ENCODE measurements at regions not wholly inside any gene's neighbourhood (a gene's known extent, or its start where the extent isn't known, plus 50 kb on each side); places are given as distances from the start of the nearest gene placed in this dataset.
"Not testable (repeated sequence)": the region's sequence is repeated elsewhere in the genome, so short reads cannot be mapped to it uniquely, and the experiment has no call there.

DNA sequence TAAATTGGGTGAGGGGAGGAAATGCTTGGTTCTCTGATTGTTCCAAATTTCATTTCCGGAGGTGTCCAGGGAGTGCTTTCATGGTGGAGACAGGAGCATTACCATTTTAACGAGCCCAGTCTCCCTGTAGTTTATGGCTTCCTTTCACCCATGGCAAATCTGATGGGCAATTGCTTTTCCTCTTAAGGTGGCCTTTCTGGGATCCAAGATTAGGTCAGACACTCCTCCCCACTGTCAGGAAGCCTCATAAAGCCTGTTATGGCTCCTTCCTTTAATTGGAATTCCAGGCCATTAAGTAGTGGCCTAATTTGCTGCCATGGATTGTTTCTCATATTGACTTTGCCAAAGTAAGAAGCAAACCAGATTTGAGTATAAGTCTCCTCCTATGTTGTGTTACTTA, 157.8 kb downstream of the PDCD6IP start:
- H3K27me3 ChIP-seq = no peaks in the 10 kb centered on the region
- no peaks in the 10 kb centered on the region for H3K4me1 ChIP-seq
- TF ChIP-seq POLR2AphosphoS5 (IDR thresholded peaks at IDR 0.05) = no peak
- TF ChIP-seq EP300 (IDR thresholded peaks at IDR 0.05) = no peak
- TF ChIP-seq POLR2A (IDR thresholded peaks at IDR 0.05) = no peak
- TF ChIP-seq, protein P1, sequence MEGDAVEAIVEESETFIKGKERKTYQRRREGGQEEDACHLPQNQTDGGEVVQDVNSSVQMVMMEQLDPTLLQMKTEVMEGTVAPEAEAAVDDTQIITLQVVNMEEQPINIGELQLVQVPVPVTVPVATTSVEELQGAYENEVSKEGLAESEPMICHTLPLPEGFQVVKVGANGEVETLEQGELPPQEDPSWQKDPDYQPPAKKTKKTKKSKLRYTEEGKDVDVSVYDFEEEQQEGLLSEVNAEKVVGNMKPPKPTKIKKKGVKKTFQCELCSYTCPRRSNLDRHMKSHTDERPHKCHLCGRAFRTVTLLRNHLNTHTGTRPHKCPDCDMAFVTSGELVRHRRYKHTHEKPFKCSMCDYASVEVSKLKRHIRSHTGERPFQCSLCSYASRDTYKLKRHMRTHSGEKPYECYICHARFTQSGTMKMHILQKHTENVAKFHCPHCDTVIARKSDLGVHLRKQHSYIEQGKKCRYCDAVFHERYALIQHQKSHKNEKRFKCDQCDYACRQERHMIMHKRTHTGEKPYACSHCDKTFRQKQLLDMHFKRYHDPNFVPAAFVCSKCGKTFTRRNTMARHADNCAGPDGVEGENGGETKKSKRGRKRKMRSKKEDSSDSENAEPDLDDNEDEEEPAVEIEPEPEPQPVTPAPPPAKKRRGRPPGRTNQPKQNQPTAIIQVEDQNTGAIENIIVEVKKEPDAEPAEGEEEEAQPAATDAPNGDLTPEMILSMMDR (IDR thresholded peaks at IDR 0.05) = no peak
- no peaks in the 10 kb centered on the region for H3K9me3 ChIP-seq
- no peaks in the 10 kb centered on the region for H3K36me3 ChIP-seq
- WGBS, 2 donors = 54 to 56% methylated on average over 2 of the region's 2 CpGs
- no peak for DNase-seq
- H3K4me3 ChIP-seq = no peak overlapping the region
- intact Hi-C loops (cut with DNase I) = no loop called here
- H3K27ac ChIP-seq = no peak overlapping the region

DNA sequence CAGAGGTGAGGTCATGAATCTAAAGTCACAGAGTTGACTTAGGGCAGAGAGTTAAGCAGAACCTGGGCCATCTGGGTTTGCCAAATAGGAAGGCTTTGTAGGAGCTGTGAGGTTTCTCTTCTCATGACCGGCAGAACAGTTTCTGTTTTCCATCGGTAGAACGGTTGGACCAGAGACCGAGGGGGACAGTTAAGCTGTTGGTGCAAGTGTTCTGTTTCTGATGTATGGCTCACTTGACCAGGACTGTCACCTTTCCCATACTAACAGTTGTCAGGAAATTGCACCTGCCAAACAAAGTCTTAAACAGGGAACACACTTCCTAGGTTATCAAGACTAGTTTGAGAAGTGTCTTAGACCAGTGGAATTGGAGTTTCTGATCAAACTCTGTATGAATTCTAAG, 158.3 kb downstream of the PDCD6IP start:
- no peak overlapping the region for H3K4me3 ChIP-seq
- 75 to 80% methylated on average over 4 of the region's 4 CpGs for WGBS, 2 donors
- no peaks in the 10 kb centered on the region for H3K9me3 ChIP-seq
- no peaks in the 10 kb centered on the region for H3K27me3 ChIP-seq
- TF ChIP-seq POLR2AphosphoS5 (IDR thresholded peaks at IDR 0.05) (no peak), POLR2A (IDR thresholded peaks at IDR 0.05) (no peak), EP300 (IDR thresholded peaks at IDR 0.05) (no peak)
- TF ChIP-seq, protein P1 (IDR thresholded peaks at IDR 0.05) = no peak
- no peak overlapping the region for H3K27ac ChIP-seq
- no peak for DNase-seq
- H3K36me3 ChIP-seq = no peaks in the 10 kb centered on the region
- no peaks in the 10 kb centered on the region for H3K4me1 ChIP-seq
- intact Hi-C loops (cut with DNase I) = no loop called here

DNA sequence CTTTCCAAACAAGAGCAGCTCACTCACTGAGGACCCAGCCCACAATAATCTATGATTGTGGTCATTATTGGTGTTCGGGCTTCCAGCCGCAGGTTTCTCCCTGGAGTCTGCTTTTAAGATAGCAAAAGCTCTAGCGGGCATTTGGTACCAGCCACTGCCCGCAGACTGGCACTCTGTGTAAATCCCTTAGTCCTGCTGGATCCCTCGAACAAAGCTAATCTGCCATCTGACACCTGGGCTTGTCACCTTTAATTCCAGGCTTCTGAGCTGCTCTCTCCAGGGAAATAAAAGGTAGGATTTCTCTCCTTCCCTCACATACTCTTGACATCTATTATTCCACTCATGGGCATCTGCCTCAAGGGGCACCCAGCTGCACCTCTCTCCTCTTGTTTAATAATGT, 158.7 kb downstream of the PDCD6IP start:
- DNase-seq = no peak
- intact Hi-C loops (cut with DNase I) = no loop called here
- no peaks in the 10 kb centered on the region for H3K36me3 ChIP-seq
- H3K27me3 ChIP-seq = no peaks in the 10 kb centered on the region
- WGBS, 2 donors = 88 to 92% methylated on average over 5 of the region's 5 CpGs
- no peak overlapping the region for H3K4me3 ChIP-seq
- TF ChIP-seq POLR2AphosphoS5 (IDR thresholded peaks at IDR 0.05) = no peak
- no peak for TF ChIP-seq EP300 (IDR thresholded peaks at IDR 0.05)
- TF ChIP-seq POLR2A (IDR thresholded peaks at IDR 0.05) = no peak
- TF ChIP-seq, protein P1 (IDR thresholded peaks at IDR 0.05) = no peak
- H3K9me3 ChIP-seq = peaks cover 0 to 2% (median 0%) of the 10 kb centered on the region in 4 donors
- no peak overlapping the region for H3K27ac ChIP-seq
- H3K4me1 ChIP-seq = no peaks in the 10 kb centered on the region

DNA sequence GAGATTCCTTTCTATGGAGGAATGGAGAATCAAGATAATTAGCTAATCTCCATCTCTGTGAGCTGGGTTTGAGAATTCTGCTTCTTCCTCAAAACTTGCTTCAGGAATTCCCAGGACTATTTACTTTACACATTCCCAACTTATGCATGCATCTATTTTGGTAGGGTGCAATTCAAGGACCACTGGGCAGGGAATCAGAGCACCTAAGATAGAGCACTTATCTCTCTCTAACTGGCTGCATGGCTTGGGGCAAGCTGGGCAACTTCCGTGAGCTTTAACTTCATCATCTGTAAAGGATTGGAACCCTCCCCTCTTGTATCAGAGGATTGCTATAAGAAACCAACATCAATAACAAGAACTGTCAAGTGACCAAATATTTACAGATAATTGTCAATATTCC, 160.2 kb downstream of the PDCD6IP start:
- Histone ChIP-seq H3K9me3 (peaks cover 0 to 4% (median 0%) of the 10 kb centered on the region in 4 donors), H3K4me1 (no peaks in the 10 kb centered on the region), H3K4me3 (no peak overlapping the region), H3K36me3 (no peaks in the 10 kb centered on the region), H3K27ac (no peak overlapping the region), H3K27me3 (no peaks in the 10 kb centered on the region)
- DNase-seq = no peak
- WGBS, 2 donors = 82 to 96% methylated on average over 1 of the region's 1 CpG
- intact Hi-C loops (cut with DNase I) = no loop called here
- TF ChIP-seq, protein P1 (IDR thresholded peaks at IDR 0.05) = no peak
- TF ChIP-seq POLR2A (IDR thresholded peaks at IDR 0.05) (no peak), EP300 (IDR thresholded peaks at IDR 0.05) (no peak), POLR2AphosphoS5 (IDR thresholded peaks at IDR 0.05) (no peak)

DNA sequence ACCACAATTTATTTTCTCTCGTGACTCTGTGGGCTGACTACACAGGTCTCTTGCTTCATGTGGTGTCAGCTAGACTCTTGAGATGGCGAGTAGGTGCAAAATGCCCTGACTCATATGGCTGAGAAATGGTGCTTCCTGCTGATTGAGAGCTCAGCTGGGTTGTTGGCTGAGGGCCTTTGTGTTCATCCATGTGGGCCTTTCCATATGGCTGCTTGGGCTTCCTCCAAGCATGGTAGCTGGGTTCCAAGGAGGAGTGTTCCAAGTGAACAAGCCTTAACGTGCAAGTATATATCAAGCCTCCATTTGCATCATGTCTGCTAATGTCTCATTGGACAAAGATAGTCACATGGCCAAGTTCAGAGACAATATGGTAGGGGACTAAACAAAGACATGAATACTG, 164.0 kb downstream of the PDCD6IP start:
- Histone ChIP-seq H3K27me3 (no peaks in the 10 kb centered on the region), H3K4me1 (no peaks in the 10 kb centered on the region), H3K36me3 (no peaks in the 10 kb centered on the region), H3K9me3 (peaks cover 0 to 4% (median 0%) of the 10 kb centered on the region in 4 donors), H3K4me3 (no peak overlapping the region), H3K27ac (no peak overlapping the region)
- DNase-seq = no peak
- 79 to 84% methylated on average over 3 of the region's 3 CpGs for WGBS, 2 donors
- TF ChIP-seq POLR2A (IDR thresholded peaks at IDR 0.05) (no peak), EP300 (IDR thresholded peaks at IDR 0.05) (no peak), POLR2AphosphoS5 (IDR thresholded peaks at IDR 0.05) (no peak)
- TF ChIP-seq, protein P1 (IDR thresholded peaks at IDR 0.05) = no peak
- intact Hi-C loops (cut with DNase I) = no loop called here

DNA sequence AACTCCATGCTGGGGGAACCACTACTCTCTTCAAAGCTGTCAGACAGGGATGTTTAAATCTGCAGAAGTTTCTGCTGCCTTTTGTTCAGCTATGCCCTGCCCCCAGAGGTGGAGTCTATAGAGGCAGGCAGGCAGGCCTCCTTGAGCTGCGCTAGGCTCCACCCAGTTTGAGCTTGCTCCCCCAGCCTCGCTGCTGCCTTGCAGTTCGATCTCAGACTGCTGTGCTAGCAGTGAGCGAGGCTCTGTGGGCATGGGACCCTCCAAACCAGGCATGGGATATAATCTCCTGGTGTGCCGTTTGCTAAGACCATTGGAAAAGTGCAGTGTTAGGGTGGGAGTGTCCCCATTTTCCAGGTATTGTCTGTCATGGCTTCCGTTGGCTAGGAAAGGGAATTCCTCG, 171.8 kb downstream of the PDCD6IP start:
- H3K4me1 ChIP-seq; H3K27ac ChIP-seq; DNase-seq; H3K36me3 ChIP-seq; H3K9me3 ChIP-seq; H3K4me3 ChIP-seq; intact Hi-C loops (cut with DNase I); H3K27me3 ChIP-seq: not testable (repeated sequence)
- 82 to 89% methylated on average over 7 of the region's 7 CpGs for WGBS, 2 donors

Data from sigmoid colon (tissue), 6 donors.